ENCODE measurements at regions not wholly inside any gene's neighbourhood (a gene's known extent, or its start where the extent isn't known, plus 50 kb on each side); places are given as distances from the start of the nearest gene placed in this dataset.

DNA sequence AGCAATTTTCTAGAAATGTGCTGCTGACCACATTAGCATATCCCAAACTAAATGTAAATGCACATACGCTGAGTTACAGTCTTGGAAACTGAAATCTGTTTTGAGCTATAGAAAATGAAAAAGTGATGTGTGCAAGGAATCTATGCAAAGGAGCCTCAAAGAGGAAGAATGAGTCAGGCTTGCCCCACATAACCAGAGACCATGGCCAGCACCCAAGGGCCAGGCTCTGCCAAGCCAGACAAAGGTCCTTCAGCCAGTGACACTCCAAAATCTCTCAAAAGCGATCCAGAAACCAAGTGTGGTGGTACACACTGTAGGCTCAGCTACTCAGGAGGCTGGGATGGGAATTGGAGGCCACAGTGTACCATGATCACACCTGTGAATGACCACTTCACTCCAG is 195.2 kb downstream of the TOMM20 start:
- ChIA-PET CTCF (no interaction called here), POLR2A (ENCODE audit: low non-redundant PET) (no interaction called here)
- no peak for TF ChIP-seq EZH2 (IDR thresholded peaks at IDR 0.05; ENCODE audit: borderline replicate concordance, low read depth, low read length, poor library complexity, severe bottlenecking)
- no peak for TF ChIP-seq CTCF (conservative IDR thresholded peaks at IDR 0.05; ENCODE audit: low read depth, low read length)
- no peak overlapping the region for H3K27ac ChIP-seq (ENCODE audit: low read depth, low read length, poor library complexity, severe bottlenecking)
- H3K4me3 ChIP-seq (ENCODE audit: low read depth, low read length, poor library complexity, severe bottlenecking), result no peak overlapping the region
- intact Hi-C loops (cut with micrococcal nuclease; ENCODE audit: unreplicated experiment), result no loop called here
- no peak for DNase-seq (ENCODE audit: low spot score)
- H3K27me3 ChIP-seq (replicated peaks; ENCODE audit: insufficient read depth, low read depth, low read length, poor library complexity), result no peaks in the 10 kb centered on the region
- H3K36me3 ChIP-seq (ENCODE audit: insufficient read depth, low read length, poor library complexity, severe bottlenecking), result no peaks in the 10 kb centered on the region
- H3K4me1 ChIP-seq (ENCODE audit: insufficient read depth, low read length, poor library complexity, severe bottlenecking), result no peaks in the 10 kb centered on the region
- no peaks in the 10 kb centered on the region for H3K9me3 ChIP-seq (ENCODE audit: low read depth, low read length, poor library complexity, severe bottlenecking)
- BruUV-seq (replicated peaks), result no TSS peak

DNA sequence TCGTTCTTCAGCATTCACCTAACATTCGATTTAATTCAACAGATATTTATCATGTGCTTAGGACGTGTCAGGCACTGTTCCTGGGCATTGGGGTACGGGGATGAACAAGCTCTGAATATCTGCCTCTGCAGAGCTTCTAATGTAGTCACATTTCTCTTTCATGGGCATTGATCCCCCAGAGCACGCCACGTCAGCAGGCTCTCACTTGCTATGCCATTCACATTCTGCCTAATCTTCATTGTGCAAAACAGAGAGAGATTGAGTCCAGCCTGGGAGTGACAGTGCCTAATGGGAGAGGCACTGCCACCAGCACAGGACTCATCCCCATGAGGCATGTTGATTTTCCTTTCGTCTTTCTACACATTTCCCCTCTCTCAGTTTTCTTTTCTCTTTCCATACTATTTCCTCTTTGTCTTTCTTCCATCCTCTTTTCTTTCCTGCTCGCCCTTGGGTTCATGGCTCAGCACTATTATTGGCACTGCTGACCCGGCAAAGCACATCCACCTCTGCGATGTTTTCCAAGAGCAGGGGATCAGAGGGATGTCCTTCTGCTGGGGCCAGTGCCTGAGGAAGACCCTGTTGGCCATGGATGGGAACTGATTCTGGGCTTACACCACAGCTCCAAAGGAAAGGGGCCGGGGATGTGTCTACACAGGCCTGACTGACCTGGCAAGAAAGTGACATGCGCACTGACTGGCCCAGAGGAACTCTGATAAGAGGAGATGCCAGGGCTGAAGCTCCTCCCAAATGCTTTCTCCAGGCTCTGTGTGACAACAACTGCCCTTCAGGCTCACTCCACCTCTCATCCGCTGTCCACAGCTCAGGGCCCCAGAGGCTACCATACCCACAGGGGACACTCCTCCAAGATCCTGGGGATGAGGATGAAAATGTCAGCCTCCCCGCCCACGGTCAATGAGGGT is 195.9 kb downstream of the TOMM20 start:
- POLR2A ChIA-PET (ENCODE audit: low non-redundant PET), result no interaction called here
- no peak overlapping the region for H3K27ac ChIP-seq (ENCODE audit: low read depth, low read length, poor library complexity, severe bottlenecking)
- DNase-seq (ENCODE audit: low spot score), result no peak
- H3K27me3 ChIP-seq (replicated peaks; ENCODE audit: insufficient read depth, low read depth, low read length, poor library complexity), result no peaks in the 10 kb centered on the region
- CTCF ChIA-PET, result no interaction called here
- intact Hi-C loops (cut with micrococcal nuclease; ENCODE audit: unreplicated experiment), result no loop called here
- BruUV-seq (replicated peaks), result no TSS peak
- H3K4me1 ChIP-seq (ENCODE audit: insufficient read depth, low read length, poor library complexity, severe bottlenecking), result no peaks in the 10 kb centered on the region
- TF ChIP-seq EZH2 (IDR thresholded peaks at IDR 0.05; ENCODE audit: borderline replicate concordance, low read depth, low read length, poor library complexity, severe bottlenecking) (no peak), CTCF (conservative IDR thresholded peaks at IDR 0.05; ENCODE audit: low read depth, low read length) (no peak)
- no peaks in the 10 kb centered on the region for H3K36me3 ChIP-seq (ENCODE audit: insufficient read depth, low read length, poor library complexity, severe bottlenecking)
- H3K9me3 ChIP-seq (ENCODE audit: low read depth, low read length, poor library complexity, severe bottlenecking), result no peaks in the 10 kb centered on the region
- H3K4me3 ChIP-seq (ENCODE audit: low read depth, low read length, poor library complexity, severe bottlenecking), result no peak overlapping the region

DNA sequence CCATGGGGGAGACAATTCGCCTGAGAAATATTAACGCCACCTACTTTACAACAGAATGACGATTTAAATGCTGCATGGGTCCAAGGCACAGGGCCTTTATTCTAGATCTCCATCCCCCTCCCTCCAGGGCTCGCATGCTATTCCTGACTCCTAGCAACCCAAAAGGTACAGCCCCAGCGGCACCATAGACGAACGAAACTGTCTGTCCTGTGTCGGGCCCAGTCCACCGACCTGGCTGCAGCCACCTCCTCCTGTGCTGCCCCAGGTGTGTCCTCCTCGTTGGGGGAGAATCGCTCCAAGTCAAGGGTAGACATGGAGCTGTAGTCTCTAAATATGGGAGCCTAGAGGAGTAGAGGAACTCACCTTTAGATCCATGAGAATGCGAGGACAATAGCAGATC is 196.5 kb downstream of the TOMM20 start:
- Histone ChIP-seq H3K27me3 (replicated peaks; ENCODE audit: insufficient read depth, low read depth, low read length, poor library complexity) (no peaks in the 10 kb centered on the region), H3K4me1 (ENCODE audit: insufficient read depth, low read length, poor library complexity, severe bottlenecking) (no peaks in the 10 kb centered on the region), H3K9me3 (ENCODE audit: low read depth, low read length, poor library complexity, severe bottlenecking) (no peaks in the 10 kb centered on the region), H3K36me3 (ENCODE audit: insufficient read depth, low read length, poor library complexity, severe bottlenecking) (no peaks in the 10 kb centered on the region), H3K27ac (ENCODE audit: low read depth, low read length, poor library complexity, severe bottlenecking) (no peak overlapping the region), H3K4me3 (ENCODE audit: low read depth, low read length, poor library complexity, severe bottlenecking) (no peak overlapping the region)
- TF ChIP-seq CTCF (conservative IDR thresholded peaks at IDR 0.05; ENCODE audit: low read depth, low read length) (no peak), EZH2 (IDR thresholded peaks at IDR 0.05; ENCODE audit: borderline replicate concordance, low read depth, low read length, poor library complexity, severe bottlenecking) (no peak)
- no peak for DNase-seq (ENCODE audit: low spot score)
- no TSS peak for BruUV-seq (replicated peaks)
- CTCF ChIA-PET, result no interaction called here
- POLR2A ChIA-PET (ENCODE audit: low non-redundant PET), result no interaction called here
- intact Hi-C loops (cut with micrococcal nuclease; ENCODE audit: unreplicated experiment), result no loop called here
